H1 (cell line): ENCODE measurements at regions not wholly inside any gene's neighbourhood (a gene's known extent, or its start where the extent isn't known, plus 50 kb on each side); places are given as distances from the start of the nearest gene placed in this dataset.

Source experiments
- EP300 ChIP-seq, 2 experiments: IDR thresholded peaks; 1 replicate in 1 of 2; 2 replicates in 1 of 2; pipeline ENCODE4 v1.6.1; 2011 to 2012; ENCODE audit warnings: low read depth in 2 of 2, low read length in 2 of 2, mild to moderate bottlenecking in 2 of 2, borderline replicate concordance in 1 of 2, inconsistent platforms in 1 of 2, moderate library complexity in 1 of 2
- SUZ12 ChIP-seq: fragments of 200-600 bp; sonication (generic); IDR thresholded peaks from 2 replicates; pipeline ENCODE4 v1.6.1; 2012; ENCODE audit warnings: mild to moderate bottlenecking, inconsistent platforms, low read length, moderate library complexity, mixed read lengths
- TEAD4 ChIP-seq: IDR thresholded peaks from 2 replicates; pipeline ENCODE4 v1.6.1; 2012; ENCODE audit warnings: low read depth, low read length, inconsistent platforms, mixed read lengths
- TF ChIP-seq, protein P1 (sequence below): IDR thresholded peaks from 2 replicates; pipeline ENCODE4 v1.6.1; 2011; ENCODE audit warnings: low read length, improper control_type of control experiment
- TF ChIP-seq, protein P2 (sequence below): IDR thresholded peaks from 2 replicates; pipeline ENCODE4 v1.6.1; 2012; ENCODE audit warnings: inconsistent platforms

DNA sequence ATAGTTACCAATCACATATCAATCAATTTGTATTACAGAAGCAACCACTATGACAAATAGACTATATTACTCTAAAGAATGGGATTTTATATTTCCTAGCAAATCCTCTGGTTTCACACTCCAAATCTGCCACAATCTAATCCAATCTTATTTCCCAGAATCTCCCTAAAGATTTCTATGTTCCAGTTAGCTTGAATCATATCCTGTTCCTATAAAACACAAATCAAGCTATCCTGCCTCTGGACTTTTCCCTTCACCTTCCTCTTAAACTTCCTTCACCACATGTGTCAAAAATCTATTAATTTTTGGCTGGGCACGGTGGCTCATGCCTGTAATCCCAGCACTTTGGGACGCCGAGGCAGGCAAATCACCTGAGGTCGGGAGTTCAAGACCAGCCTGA, 50.0 kb downstream of the PIK3C2A start:
- no peak for TF ChIP-seq SUZ12
- TF ChIP-seq TEAD4: no peak
- TF ChIP-seq, protein P1, sequence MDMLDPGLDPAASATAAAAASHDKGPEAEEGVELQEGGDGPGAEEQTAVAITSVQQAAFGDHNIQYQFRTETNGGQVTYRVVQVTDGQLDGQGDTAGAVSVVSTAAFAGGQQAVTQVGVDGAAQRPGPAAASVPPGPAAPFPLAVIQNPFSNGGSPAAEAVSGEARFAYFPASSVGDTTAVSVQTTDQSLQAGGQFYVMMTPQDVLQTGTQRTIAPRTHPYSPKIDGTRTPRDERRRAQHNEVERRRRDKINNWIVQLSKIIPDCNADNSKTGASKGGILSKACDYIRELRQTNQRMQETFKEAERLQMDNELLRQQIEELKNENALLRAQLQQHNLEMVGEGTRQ: no peak
- no peak for TF ChIP-seq EP300 (IDR thresholded peaks at IDR 0.05; ENCODE audit: borderline replicate concordance in 1 of 2, low read depth in 2 of 2, low read length in 2 of 2)
- TF ChIP-seq, protein P2, sequence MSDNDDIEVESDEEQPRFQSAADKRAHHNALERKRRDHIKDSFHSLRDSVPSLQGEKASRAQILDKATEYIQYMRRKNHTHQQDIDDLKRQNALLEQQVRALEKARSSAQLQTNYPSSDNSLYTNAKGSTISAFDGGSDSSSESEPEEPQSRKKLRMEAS: no peak
